HG02610 (cell line): ENCODE measurements at regions not wholly inside any gene's neighbourhood (a gene's known extent, or its start where the extent isn't known, plus 50 kb on each side); places are given as distances from the start of the nearest gene placed in this dataset.

Source experiments
- ATAC-seq: cut with Tn5 transposase; IDR thresholded peaks from one replicate; pipeline ENCODE4 v1.9.1; 2021; ENCODE audit warnings: mild to moderate bottlenecking, moderate library complexity; ENCODE audit not compliant: unreplicated experiment

DNA sequence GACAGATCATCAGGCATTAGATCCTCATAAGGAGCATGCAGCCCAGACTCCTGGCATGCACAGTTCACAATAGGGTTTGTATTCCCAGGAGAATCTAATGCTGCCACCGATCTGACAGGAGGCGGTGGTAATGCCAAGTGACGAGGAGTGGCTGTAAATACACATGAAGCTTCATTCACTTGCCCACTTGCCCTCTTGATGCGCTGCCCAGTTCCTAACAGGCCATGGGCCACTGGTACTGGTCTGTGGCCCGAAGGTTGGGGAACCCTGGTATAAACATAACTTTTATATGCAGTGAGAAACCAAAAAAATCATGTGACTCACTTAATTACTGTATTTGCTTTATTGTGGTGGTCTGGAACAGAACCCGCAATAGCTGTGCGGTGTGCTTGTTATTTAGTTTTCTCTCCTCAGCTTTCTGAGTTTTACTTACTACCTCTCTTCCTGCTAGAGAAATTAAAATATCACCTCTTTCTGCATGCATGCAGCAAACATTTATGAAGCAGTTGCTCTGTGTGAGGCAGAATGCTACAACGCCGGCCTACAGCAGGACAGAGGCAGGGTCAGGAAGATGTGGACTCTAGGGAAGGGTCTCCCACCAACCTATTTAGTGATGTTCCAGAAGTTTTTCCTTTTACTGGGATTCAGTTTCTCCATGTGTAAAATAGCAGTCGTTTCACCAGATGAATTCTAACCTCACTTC lies 151.3 kb downstream of the MAF start:
- ATAC-seq, result no peak

DNA sequence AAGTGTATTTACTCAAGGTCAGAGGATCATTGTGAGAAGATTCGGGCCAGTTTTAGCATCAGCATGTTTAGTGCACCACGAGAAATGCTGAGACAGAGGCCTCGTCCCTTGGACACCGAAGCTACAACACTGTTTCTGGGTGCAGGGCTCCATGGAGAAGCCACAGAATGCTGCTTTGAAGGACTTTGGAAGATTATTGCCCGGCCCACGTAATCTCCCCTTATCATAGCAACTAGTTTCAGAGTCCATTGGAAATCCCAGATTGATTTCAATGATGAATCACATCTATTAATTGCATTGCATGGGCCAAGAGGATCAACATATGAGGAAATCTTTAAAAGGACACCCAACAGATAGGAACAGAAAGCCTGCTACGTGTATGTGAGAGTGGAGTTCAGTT lies 156.0 kb downstream of the MAF start:
- ATAC-seq, result no peak

DNA sequence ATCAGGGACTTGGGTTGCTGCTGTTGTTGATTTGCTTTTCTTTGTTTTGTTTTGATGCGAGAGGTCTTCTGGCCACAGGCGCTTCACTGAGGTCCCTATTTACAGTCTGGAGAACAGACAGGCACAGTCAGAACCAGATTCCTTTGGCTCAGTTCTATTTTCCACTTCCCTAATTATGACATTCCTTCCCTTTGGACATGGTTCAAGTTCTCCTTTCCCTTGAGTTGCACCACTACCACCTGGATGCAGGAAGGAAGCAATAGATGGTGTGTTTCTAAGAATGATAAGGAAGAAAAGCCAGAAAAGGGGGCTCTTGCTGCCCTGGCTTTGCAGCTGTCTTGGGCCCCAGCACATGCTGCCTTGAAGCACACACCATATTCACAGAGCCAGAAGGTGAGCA lies 160.6 kb downstream of the MAF start:
- ATAC-seq, result no peak

DNA sequence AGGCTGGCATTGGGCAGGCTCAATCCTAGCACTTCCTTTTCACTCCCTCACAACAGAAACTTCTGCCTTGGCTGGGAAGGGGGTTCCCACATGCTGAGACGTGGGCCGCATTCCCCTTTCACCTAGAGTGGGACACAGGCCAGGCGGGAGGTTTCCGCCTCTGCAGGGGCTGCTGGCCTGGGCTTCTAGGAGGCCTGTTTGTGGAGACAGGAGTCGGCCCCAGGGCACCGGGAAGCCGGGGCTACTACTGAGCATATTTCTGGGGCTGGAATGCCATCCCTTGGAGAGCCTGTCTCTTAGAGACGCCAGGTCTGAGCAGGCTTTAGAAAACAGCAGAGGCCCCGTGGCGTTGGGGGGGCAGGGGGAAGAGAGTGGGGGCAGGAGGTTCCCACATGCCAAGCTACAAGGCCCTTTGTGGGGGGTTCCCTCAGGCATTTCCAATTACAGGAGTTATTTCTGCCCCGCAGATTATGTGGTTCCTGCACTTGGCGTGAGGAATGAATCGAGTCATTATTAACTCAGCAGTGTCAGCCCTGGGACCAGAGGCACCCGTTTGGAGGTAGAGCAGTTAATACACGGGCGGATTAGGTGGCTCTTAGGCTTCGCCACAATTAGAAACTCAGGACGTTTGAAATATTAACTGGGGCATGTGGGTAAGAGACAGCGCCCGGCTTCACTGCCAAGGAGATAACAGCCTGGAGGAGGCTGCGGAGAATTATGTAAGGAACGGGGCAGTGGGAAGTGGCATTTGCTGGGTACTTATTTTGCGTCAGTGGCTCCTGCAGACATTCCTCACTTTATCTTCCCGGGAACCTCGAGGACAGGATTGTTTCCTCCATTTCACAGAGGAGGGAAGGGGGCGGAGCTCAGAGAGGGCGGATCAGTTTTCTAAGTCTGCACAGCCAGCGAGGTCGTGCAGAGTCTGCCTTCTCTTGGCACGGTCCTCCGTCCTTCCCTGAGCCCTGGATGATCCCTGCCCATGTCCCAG lies 162.5 kb downstream of the MAF start:
- no peak for ATAC-seq

GRCh38 chr16:79436885-79437284 lies 163.7 kb downstream of the MAF start:
- no peak for ATAC-seq

- ATAC-seq, result no peak
Observed at GRCh38 chr16:79434771-79435170, 165.8 kb downstream of the MAF start.

DNA sequence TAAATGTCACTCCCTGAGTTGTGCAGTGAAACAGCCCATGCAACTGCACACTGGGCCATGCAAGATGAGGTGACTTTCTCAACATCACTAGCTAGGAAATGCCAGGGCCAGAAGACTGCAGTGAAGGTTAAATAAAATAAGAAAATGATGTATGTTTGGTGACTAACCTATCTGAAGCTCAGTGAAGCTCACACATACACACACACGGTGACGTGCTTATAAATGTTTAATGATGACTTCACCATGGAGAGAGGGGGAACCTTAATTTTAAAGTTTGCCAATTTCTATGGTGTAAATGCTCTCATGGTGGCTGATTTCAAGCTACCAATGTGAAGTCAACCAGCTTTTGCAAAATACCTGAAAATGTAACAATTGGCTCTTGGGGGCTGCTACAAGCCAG lies 166.4 kb downstream of the MAF start:
- ATAC-seq, result no peak

GRCh38 chr16:79431923-79432322 lies 168.6 kb downstream of the MAF start:
- ATAC-seq, result no peak

- no peak for ATAC-seq
Observed at GRCh38 chr16:79430191-79430678, 170.3 kb downstream of the MAF start.

- ATAC-seq, result no peak
Observed at GRCh38 chr16:79429381-79430190, 171.0 kb downstream of the MAF start.

- no peak for ATAC-seq
Observed at GRCh38 chr16:79426663-79427062, 173.9 kb downstream of the MAF start.

GRCh38 chr16:79422064-79422463 lies 178.5 kb downstream of the MAF start:
- no peak for ATAC-seq

GRCh38 chr16:79421126-79421525 lies 179.4 kb downstream of the MAF start:
- no peak for ATAC-seq

DNA sequence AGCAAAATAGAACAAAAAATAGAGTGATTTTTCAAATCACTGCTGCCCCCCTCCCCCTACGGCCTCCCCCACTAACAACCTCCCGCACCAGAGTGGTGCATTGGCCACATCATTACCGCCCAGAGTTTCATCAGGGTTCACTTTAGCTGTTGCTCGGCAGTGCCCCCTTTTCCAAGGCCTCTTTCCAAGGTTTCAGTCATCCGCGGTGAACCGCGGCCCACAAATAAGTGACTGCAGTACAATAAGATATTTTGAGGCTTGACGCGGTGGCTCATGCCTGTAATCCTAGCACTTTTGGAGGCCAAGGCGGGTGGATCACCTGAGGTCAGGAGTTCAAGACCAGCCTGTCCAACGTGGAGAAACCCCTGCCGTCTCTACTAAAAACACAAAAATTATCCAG lies 180.0 kb downstream of the MAF start:
- no peak for ATAC-seq

GRCh38 chr16:79419148-79419547 lies 181.4 kb downstream of the MAF start:
- ATAC-seq, result no peak

DNA sequence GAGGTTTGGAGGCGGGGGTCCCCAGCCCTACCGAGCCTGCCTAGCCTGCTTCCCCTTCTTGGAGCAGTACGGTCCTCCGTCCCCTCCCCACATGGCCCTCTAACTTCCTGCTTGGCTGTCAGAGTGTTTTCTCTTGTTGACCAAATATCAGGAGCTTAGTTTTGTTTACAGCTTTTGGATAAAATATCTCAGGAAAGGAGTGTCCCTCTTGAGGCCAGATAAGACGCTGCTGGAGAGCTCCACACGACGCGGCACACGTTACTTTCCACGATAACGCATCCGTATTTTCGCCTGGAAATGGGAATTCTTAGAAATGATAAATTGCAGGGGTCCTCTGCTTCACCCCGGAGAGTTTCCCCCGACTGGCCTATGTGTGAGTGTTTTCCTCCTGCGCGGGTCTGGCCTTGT lies 182.9 kb downstream of the MAF start:
- no peak for ATAC-seq

DNA sequence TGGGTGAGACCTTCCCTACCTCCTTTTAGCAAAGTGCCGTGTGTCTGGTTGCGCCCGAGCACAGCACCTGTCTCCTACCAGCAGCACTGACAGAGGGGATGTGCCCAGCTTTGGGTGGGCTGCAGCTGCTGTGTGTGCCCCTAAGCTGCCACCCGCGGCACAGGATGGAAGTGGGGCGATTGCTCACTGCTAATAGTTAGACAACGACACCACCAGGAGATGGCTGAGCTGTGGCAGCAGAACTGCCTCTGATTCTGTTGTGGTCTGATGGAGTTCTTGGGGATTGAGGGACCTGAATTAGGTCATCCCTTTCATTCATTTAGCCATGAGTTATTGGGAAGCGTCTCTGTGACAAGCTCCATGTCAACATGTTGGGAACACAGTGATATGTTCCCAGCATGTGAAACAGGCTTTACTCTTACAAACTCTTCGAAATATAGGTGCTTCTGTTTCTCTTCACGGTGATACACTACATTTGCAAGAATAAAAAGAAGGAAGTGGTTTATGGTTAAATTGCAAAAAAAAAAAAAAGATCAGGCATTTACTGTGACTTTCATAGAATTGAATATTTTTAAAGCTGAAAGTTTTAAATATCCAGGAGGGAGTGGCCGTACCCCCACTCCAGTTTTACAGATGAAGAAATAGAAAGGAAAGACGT lies 184.4 kb downstream of the MAF start:
- no peak for ATAC-seq

- no peak for ATAC-seq
Observed at GRCh38 chr16:79412783-79413225, 187.7 kb downstream of the MAF start.

GRCh38 chr16:79411805-79412204 lies 188.7 kb downstream of the MAF start:
- ATAC-seq, result no peak

DNA sequence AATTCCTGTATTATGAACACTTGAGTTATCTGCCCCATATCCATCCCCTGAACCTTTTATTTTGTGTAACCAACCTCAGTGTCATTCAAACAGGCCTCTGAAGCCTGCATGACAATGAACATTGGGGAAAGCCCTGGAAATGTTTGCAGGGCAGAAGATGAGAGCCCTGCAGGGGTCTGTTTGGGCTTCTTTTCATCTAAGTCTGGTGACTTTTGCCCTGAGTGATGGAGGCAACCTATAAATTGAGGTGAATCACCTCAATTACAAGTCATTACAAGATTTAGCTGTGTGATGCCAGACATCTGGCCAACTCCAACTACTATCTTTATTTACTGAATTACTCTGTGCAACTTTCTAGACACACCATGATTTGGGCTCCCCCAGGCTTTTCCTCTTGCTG lies 189.2 kb downstream of the MAF start:
- no peak for ATAC-seq

DNA sequence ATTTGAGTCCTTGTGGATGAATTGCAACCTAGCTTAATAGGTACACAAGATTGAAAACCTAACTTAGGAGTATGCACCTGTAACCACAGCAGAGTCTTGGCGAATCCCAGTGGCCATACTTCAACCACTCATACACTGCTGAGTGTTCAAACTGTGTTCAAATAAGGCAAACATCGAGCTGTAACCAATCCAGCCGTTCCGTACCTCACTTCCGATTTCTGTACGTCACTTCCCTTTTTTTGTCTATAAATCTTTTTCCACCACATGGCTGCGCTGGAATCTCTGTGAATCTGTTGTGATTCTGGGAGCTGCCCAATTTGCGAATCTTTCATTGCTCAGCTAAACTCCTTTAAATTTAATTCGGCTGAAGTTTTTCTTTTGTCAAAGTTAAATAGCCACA lies 190.6 kb downstream of the MAF start:
- ATAC-seq, result no peak
